AG09319 (cell line): ENCODE measurements at regions not wholly inside any gene's neighbourhood (a gene's known extent, or its start where the extent isn't known, plus 50 kb on each side); places are given as distances from the start of the nearest gene placed in this dataset.
"Not testable (repeated sequence)": the region's sequence is repeated elsewhere in the genome, so short reads cannot be mapped to it uniquely, and the experiment has no call there.

Experiments
- DNase-seq: peaks from one replicate; pipeline ENCODE4 v3.0.0-alpha.2; 2010; ENCODE audit warnings: low read depth; ENCODE audit errors: extremely low read depth
- TF ChIP-seq, protein P1 (sequence below): IDR thresholded peaks from 2 replicates; pipeline ENCODE4 v1.5.1; 2011; ENCODE audit warnings: low read depth, mild to moderate bottlenecking, inconsistent platforms, low read length, moderate library complexity

DNA sequence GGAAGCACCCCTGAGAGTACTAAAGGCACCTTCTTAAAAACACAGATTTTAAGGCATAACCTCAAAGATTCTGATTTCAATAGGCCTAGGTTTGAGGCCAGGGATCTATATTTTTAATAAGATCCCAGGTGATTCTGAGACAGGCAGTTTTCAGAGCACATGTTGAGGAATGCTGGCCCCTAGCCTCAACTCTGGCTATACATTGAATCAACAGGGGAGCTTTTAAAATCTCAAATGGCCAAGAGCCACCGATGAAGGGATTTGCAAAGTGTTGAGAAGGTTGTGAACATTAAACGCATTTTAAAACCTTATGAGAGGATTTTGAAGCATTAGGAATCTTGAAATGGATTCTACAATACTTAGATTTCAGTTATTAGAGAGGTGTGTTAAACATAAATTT, 268.8 kb upstream of the ARHGEF26 start:
- DNase-seq, result no peak
- TF ChIP-seq, protein P1, sequence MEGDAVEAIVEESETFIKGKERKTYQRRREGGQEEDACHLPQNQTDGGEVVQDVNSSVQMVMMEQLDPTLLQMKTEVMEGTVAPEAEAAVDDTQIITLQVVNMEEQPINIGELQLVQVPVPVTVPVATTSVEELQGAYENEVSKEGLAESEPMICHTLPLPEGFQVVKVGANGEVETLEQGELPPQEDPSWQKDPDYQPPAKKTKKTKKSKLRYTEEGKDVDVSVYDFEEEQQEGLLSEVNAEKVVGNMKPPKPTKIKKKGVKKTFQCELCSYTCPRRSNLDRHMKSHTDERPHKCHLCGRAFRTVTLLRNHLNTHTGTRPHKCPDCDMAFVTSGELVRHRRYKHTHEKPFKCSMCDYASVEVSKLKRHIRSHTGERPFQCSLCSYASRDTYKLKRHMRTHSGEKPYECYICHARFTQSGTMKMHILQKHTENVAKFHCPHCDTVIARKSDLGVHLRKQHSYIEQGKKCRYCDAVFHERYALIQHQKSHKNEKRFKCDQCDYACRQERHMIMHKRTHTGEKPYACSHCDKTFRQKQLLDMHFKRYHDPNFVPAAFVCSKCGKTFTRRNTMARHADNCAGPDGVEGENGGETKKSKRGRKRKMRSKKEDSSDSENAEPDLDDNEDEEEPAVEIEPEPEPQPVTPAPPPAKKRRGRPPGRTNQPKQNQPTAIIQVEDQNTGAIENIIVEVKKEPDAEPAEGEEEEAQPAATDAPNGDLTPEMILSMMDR, result no peak

DNA sequence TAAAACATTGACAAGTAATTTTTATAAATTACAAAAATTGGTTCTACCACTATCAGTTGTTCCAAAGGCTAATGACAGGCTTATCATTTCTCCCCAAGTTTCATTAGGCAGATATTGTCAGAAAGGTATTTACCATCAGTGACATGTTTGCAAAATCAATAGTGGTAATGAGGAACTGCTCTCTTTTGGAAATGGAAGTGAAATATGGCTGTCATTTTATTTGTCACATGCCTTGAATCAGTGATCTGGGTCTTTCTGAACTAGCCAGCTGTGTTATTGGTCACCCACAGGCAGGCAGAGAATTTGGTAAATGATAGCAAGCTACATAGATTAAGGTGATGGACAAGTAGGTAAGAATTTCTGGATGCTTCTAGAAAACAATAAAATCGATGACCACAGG, 268.0 kb upstream of the ARHGEF26 start:
- DNase-seq, result no peak
- TF ChIP-seq, protein P1, result no peak

DNA sequence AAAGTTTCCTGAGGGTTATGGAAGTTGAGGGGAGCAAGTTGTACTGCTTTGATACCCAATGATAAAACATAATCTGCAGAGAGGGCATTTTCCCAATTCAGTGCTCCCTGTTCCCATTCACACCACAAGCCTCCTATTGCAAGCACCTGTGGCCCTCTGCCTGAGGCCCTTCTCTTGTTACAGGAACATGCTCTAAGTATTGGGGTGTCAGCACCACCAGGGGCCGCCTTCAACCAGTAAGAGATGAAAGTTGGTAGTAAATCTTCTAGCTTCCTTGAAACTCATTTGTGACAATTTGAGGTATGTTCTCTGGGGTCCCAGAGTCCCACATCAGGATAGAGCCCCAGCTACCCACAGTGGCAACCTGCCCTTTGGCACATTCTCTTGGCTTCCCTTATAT, 265.4 kb upstream of the ARHGEF26 start:
- DNase-seq, result no peak
- TF ChIP-seq, protein P1, result no peak

DNA sequence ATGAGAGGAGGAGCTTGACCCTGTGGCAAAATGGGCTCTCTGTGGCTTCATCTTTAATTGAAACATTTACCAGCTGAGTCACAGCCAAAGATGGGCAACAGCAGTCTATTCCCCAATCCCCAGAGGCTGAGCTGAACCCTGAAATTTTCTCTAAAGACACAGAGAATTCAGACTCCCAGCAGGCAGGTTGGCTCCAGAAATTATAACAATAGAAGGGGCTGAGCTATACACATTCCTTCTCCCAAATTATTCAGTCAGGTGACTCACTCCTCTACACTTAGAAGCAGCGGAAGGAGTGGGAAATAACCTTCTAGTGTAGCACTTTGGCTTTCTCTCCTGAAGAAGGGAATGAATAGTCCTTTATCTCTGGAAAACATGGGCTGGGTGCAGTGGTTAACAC, 264.3 kb upstream of the ARHGEF26 start:
- no peak for DNase-seq
- TF ChIP-seq, protein P1, result no peak

DNA sequence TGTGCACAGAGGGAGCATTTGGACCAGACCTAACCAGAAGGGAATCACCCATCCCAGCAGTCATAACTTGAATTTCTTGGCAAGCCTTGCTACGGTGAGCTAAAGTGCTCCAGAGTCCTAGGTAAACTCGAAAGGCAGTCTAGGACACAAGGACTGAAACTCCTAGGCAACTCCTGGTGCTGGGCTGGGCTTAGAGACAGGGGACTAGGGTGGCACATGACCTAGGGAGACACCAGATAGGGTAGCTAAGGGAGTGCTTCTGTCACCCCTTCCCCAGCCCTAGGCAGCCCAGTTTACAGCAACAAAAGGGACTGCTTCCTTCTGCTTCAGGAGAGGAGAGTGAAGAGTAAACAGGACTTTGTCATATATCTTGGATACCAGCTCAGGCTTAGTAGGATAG, 256.4 kb upstream of the ARHGEF26 start:
- no peak for DNase-seq
- TF ChIP-seq, protein P1, result no peak

DNA sequence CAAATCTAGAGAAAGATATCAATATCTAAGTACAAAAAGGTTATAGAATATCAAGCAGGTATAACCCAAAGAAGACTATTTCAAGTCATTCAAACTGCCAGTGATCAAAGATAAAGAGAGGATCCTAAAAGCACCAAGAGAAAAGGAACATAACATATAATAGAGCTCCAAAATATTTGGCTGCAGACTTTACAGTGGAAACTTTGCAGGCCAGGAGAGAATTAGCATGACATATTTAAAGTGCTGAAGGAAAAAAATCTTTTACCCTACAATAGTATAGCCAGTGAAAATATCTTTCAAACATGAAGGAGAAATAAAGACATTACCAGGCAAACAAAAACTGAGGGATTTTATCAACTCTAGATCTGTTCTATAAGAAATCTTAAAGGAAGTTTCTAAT, 254.3 kb upstream of the ARHGEF26 start:
- TF ChIP-seq, protein P1, result no peak
- DNase-seq, result no peak

DNA sequence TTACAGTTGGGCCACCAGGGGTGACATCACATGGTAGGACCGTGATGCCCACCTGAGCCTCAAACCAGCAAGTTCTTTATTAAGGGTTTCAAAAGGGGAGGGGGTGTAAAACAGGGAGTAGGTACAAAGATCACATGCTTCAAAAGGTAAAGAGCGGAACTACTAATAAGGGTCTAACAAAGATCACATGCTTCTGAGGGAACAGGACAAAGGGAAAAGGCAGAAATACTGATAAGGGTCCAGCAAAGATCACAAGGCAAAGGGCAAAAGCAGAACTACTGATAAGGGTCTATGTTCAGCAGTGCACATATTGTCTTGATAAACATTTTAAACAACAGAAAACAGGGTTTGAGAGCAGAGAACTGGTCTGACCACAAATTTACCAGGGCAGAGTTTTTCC, 246.8 kb upstream of the ARHGEF26 start:
- not testable (repeated sequence) for DNase-seq

DNA sequence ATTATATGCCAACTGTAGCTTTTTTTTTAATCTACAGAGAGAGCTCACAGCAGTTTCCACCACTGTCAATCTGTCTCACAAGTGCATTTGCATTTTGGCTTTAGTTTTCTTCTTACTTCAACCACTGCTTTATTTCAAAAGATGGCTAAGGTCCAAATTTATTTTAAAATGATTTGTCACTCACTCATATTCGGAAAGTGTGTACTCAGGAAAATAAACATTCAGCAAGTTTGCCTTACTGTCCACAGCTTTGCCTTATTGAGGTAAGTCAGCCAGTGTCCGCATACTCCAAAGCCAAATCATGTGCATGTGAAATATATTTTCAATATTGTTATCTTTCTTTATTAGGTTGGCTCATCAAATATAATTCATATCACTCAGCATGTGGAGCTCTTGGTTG, 240.7 kb upstream of the ARHGEF26 start:
- TF ChIP-seq, protein P1, result no peak
- DNase-seq, result no peak
